ENCODE measurements at regions not wholly inside any gene's neighbourhood (a gene's known extent, or its start where the extent isn't known, plus 50 kb on each side); places are given as distances from the start of the nearest gene placed in this dataset.

- TF ChIP-seq, protein P1, sequence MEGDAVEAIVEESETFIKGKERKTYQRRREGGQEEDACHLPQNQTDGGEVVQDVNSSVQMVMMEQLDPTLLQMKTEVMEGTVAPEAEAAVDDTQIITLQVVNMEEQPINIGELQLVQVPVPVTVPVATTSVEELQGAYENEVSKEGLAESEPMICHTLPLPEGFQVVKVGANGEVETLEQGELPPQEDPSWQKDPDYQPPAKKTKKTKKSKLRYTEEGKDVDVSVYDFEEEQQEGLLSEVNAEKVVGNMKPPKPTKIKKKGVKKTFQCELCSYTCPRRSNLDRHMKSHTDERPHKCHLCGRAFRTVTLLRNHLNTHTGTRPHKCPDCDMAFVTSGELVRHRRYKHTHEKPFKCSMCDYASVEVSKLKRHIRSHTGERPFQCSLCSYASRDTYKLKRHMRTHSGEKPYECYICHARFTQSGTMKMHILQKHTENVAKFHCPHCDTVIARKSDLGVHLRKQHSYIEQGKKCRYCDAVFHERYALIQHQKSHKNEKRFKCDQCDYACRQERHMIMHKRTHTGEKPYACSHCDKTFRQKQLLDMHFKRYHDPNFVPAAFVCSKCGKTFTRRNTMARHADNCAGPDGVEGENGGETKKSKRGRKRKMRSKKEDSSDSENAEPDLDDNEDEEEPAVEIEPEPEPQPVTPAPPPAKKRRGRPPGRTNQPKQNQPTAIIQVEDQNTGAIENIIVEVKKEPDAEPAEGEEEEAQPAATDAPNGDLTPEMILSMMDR (IDR thresholded peaks at IDR 0.05): no peak
- TF ChIP-seq POLR2A (IDR thresholded peaks at IDR 0.05): no peak
Measured at GRCh38 chr10:29738341-29738740, 103.6 kb upstream of the SVIL start.
